ENCODE measurements at regions not wholly inside any gene's neighbourhood (a gene's known extent, or its start where the extent isn't known, plus 50 kb on each side); places are given as distances from the start of the nearest gene placed in this dataset.

- no peaks in the 10 kb centered on the region for H3K36me3 ChIP-seq (ENCODE audit: insufficient read depth, low read length)
- peaks cover 8% of the 10 kb centered on the region for H3K4me1 ChIP-seq (ENCODE audit: insufficient read depth, low read length)
- H3K9me3 ChIP-seq (ENCODE audit: insufficient read depth, low read depth, low read length): no peaks in the 10 kb centered on the region
- no peaks in the 10 kb centered on the region for H3K27me3 ChIP-seq (ENCODE audit: insufficient read depth, low read length)
- Mint-ChIP-seq H3K36me3 (ENCODE audit: low read depth, unreplicated experiment) (no peaks in the 10 kb centered on the region), H3K9me3 (ENCODE audit: unreplicated experiment) (no peaks in the 10 kb centered on the region), H3K27ac (ENCODE audit: unreplicated experiment) (peak overlapping the region; percentile 80), H3K27me3 (ENCODE audit: low read depth, unreplicated experiment) (no peaks in the 10 kb centered on the region), H3K4me3 (ENCODE audit: unreplicated experiment) (no peak overlapping the region), H3K4me1 (ENCODE audit: low read depth, unreplicated experiment) (peaks cover 15% of the 10 kb centered on the region)
- no peak for FAIRE-seq
- no peak for TF ChIP-seq EZH2 (IDR thresholded peaks at IDR 0.05; ENCODE audit: insufficient read depth, low read length)
- TF ChIP-seq, protein P1, sequence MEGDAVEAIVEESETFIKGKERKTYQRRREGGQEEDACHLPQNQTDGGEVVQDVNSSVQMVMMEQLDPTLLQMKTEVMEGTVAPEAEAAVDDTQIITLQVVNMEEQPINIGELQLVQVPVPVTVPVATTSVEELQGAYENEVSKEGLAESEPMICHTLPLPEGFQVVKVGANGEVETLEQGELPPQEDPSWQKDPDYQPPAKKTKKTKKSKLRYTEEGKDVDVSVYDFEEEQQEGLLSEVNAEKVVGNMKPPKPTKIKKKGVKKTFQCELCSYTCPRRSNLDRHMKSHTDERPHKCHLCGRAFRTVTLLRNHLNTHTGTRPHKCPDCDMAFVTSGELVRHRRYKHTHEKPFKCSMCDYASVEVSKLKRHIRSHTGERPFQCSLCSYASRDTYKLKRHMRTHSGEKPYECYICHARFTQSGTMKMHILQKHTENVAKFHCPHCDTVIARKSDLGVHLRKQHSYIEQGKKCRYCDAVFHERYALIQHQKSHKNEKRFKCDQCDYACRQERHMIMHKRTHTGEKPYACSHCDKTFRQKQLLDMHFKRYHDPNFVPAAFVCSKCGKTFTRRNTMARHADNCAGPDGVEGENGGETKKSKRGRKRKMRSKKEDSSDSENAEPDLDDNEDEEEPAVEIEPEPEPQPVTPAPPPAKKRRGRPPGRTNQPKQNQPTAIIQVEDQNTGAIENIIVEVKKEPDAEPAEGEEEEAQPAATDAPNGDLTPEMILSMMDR (IDR thresholded peaks at IDR 0.05; ENCODE audit: insufficient read depth, low read depth, low read length): no peak
- no peaks in the 10 kb centered on the region for H3K79me2 ChIP-seq (ENCODE audit: insufficient read depth, low read length)
- DNase-seq (ENCODE audit: low read depth): no peak
- no peak overlapping the region for H3K4me3 ChIP-seq (ENCODE audit: insufficient read depth, low read depth, low read length)
- no peak overlapping the region for H3K27ac ChIP-seq (ENCODE audit: low read depth, low read length)
- no peaks in the 10 kb centered on the region for H4K20me1 ChIP-seq (ENCODE audit: insufficient read depth, low read length)
- no peak overlapping the region for H3K4me2 ChIP-seq (ENCODE audit: low read length)
- H2AFZ ChIP-seq (ENCODE audit: low read depth, low read length): no peak overlapping the region
- H3K9ac ChIP-seq (ENCODE audit: low read length): no peak overlapping the region
Measured at GRCh38 chr3:31210068-31210645, 315.7 kb upstream of the GADL1 start.

GRCh38 chr3:31213869-31214486, 318.7 kb upstream of the STT3B start:
- H3K27ac ChIP-seq (ENCODE audit: low read depth, low read length): no peak overlapping the region

More at GRCh38 chr3:31213869-31214486, 318.7 kb upstream of the STT3B start:
- Histone ChIP-seq H3K27me3 (ENCODE audit: insufficient read depth, low read length) (no peaks in the 10 kb centered on the region), H3K4me2 (ENCODE audit: low read length) (no peak overlapping the region), H3K4me3 (ENCODE audit: insufficient read depth, low read depth, low read length) (no peak overlapping the region), H3K79me2 (ENCODE audit: insufficient read depth, low read length) (no peaks in the 10 kb centered on the region), H3K4me1 (ENCODE audit: insufficient read depth, low read length) (peaks cover 8% of the 10 kb centered on the region), H3K9ac (ENCODE audit: low read length) (no peak overlapping the region), H3K36me3 (ENCODE audit: insufficient read depth, low read length) (no peaks in the 10 kb centered on the region), H2AFZ (ENCODE audit: low read depth, low read length) (no peak overlapping the region), H4K20me1 (ENCODE audit: insufficient read depth, low read length) (no peaks in the 10 kb centered on the region), H3K9me3 (ENCODE audit: insufficient read depth, low read depth, low read length) (no peaks in the 10 kb centered on the region)
- DNase-seq (ENCODE audit: low read depth) (no peak), FAIRE-seq (no peak)
- H3K27me3 Mint-ChIP-seq (ENCODE audit: low read depth, unreplicated experiment): no peaks in the 10 kb centered on the region
- no peaks in the 10 kb centered on the region for H3K9me3 Mint-ChIP-seq (ENCODE audit: unreplicated experiment)
- H3K4me3 Mint-ChIP-seq (ENCODE audit: unreplicated experiment): no peak overlapping the region
- H3K27ac Mint-ChIP-seq (ENCODE audit: unreplicated experiment): no peak overlapping the region
- H3K36me3 Mint-ChIP-seq (ENCODE audit: low read depth, unreplicated experiment): no peaks in the 10 kb centered on the region
- H3K4me1 Mint-ChIP-seq (ENCODE audit: low read depth, unreplicated experiment): peaks cover 23% of the 10 kb centered on the region
- TF ChIP-seq, protein P1 (IDR thresholded peaks at IDR 0.05; ENCODE audit: insufficient read depth, low read depth, low read length): no peak
- TF ChIP-seq EZH2 (IDR thresholded peaks at IDR 0.05; ENCODE audit: insufficient read depth, low read length): no peak
